Heart left ventricle (tissue), 16 donors: ENCODE measurements at regions not wholly inside any gene's neighbourhood (a gene's known extent, or its start where the extent isn't known, plus 50 kb on each side); places are given as distances from the start of the nearest gene placed in this dataset.

Source experiments
- ATAC-seq, 4 donors: fragments of 200-7000 bp; cut with Tn5 transposase; one replicate each; pipeline ENCODE4 v1.9.1; 2020 to 2022; ENCODE audit warnings: moderate library complexity in 4 of 4, mild to moderate bottlenecking in 3 of 4, moderate number of reproducible peaks in 1 of 4
- DNase-seq, 5 donors: peaks; one replicate each; pipeline ENCODE4 v3.0.0-alpha.2; 2020
- H3K27ac ChIP-seq, 12 donors: fragments of 200-600 bp; sonication (generic) in 4 of 12; one replicate each; pipeline versions ENCODE4 v1.5.0 to v1.8.0; 2016 to 2022; ENCODE audit warnings: mild to moderate bottlenecking in 2 of 12
- H3K27me3 ChIP-seq, 9 donors: fragments of 200-600 bp; sonication (generic) in 2 of 9; one replicate each; pipeline versions ENCODE4 v1.5.1 to v1.8.0; 2016 to 2022; ENCODE audit warnings: mild to moderate bottlenecking in 3 of 9
- H3K36me3 ChIP-seq, 9 donors: fragments of 200-600 bp; sonication (generic) in 2 of 9; one replicate each; pipeline versions ENCODE4 v1.5.0 to v1.8.0; 2018 to 2022; ENCODE audit warnings: mild to moderate bottlenecking in 2 of 9
- H3K4me1 ChIP-seq, 12 donors: fragments of 200-600 bp; sonication (generic) in 4 of 12; one replicate each; pipeline versions ENCODE4 v1.5.0 to v1.8.0; 2016 to 2022; ENCODE audit warnings: mild to moderate bottlenecking in 3 of 12
- H3K4me3 ChIP-seq, 12 donors: fragments of 200-600 bp; sonication (generic) in 4 of 12; one replicate each; pipeline versions ENCODE4 v1.5.0 to v1.8.0; 2017 to 2022; ENCODE audit warnings: mild to moderate bottlenecking in 9 of 12, moderate library complexity in 4 of 12
- H3K9me3 ChIP-seq, 12 donors: fragments of 200-600 bp; sonication (generic) in 4 of 12; one replicate each; pipeline versions ENCODE4 v1.5.0 to v1.8.0; 2016 to 2022; ENCODE audit warnings: mild to moderate bottlenecking in 1 of 12
- CTCF ChIP-seq, 12 donors: fragments of 200-600 bp; sonication (generic) in 4 of 12; IDR thresholded peaks; one replicate each; pipeline versions ENCODE4 v1.5.0 to v1.8.0; 2018 to 2022; ENCODE audit warnings: antibody characterized with exemption in 12 of 12, mild to moderate bottlenecking in 5 of 12
- POLR2A ChIP-seq, 2 donors: fragments of 450-650 bp; IDR thresholded peaks; one replicate each; pipeline ENCODE4 v1.6.1; 2017; ENCODE audit warnings: antibody characterized with exemption in 2 of 2, mild to moderate bottlenecking in 2 of 2, moderate library complexity in 2 of 2
- WGBS, 4 donors: extraction: QIAGEN DNeasy Blood & Tissue Kit in 2 of 4; methylation state at CpG; one replicate each; pipeline versions ENCODE4 v1.1.5 to v1.1.7; 2013 to 2018; 5-methylcytosine and 5-hydroxymethylcytosine counted together
- intact Hi-C, 10 donors: fragments of 100-400 bp; cut with DNase I; formaldehyde crosslinking; loops; one replicate each; pipeline versions ENCODE4 v1.11.1 to v1.14.2; 2022
- donor health status: ischemic (EF 13 %, LVEDD 7.1; RV severe dilation, severe dysfunction).
- donor health status: healthy with polysubstance abuse.
- donor health status: DM: no; HTN: yes; CAD: no.
- donor health status: DM: no; HTN: no; CAD: no.
- donor health status: ischemic (EF 25% LVEDD 6.9; RV normal size, moderate dysfunction).
- donor health status: ischemic (EF 25% LVEDD 5.7; RV mildly dilated, moderate dysfunction).
- donor health status: healthy.
- donor health status: DM: yes; HTN: yes; CAD: no.
- donor health status: ischemic (EF 35%, LVEDD 5.7; RV mildly dilated, moderate dysfunction).
- donor health status: nonischemic (EF 11% LVEDD 7.7; RV severe dilation, severe dysfunction).
- donor health status: DM: yes; HTN: yes; CAD: no.
- donor health status: PGD.
- donor health status: ischemic (EF 29% LVEDD 5.4; RV normal size, mild dysfunction).
- donor health status: nonischemic (EF 23%, LVEDD 6.1; RV moderate dilation, normal function).

- DNase-seq (no peak), ATAC-seq (no peak)
- TF ChIP-seq POLR2A (IDR thresholded peaks at IDR 0.05), result no peak
- no peak for TF ChIP-seq CTCF (IDR thresholded peaks at IDR 0.05)
- H3K36me3 ChIP-seq, result no peaks in the 10 kb centered on the region
- no peaks in the 10 kb centered on the region for H3K27me3 ChIP-seq
- H3K4me3 ChIP-seq, result no peak overlapping the region
- WGBS, 4 donors, result 88 to 96% (median 93%) methylated on average over 1 of the region's 1 CpG
- intact Hi-C loops, result no loop called here
- no peak overlapping the region for H3K27ac ChIP-seq
- no peaks in the 10 kb centered on the region for H3K4me1 ChIP-seq
- peaks cover 0 to 4% (median 0%) of the 10 kb centered on the region in 12 donors for H3K9me3 ChIP-seq
Measured at GRCh38 chr17:71296005-71296404, 824.8 kb upstream of the SOX9 start.

- intact Hi-C loops, result loop anchor here in 1 of 10 donors (10.0 kb wide), 1 partner anchor 64 kb away; no protein-coding TSS in a partner anchor
- DNase-seq (no peak), ATAC-seq (no peak)
- Histone ChIP-seq H3K27ac (no peak overlapping the region), H3K36me3 (no peaks in the 10 kb centered on the region), H3K4me1 (no peaks in the 10 kb centered on the region), H3K4me3 (no peak overlapping the region), H3K9me3 (peaks cover 0 to 6% (median 1%) of the 10 kb centered on the region in 12 donors), H3K27me3 (no peaks in the 10 kb centered on the region)
- TF ChIP-seq CTCF (IDR thresholded peaks at IDR 0.05), result no peak
- no peak for TF ChIP-seq POLR2A (IDR thresholded peaks at IDR 0.05)
Measured at GRCh38 chr17:71301063-71301462, 819.8 kb upstream of the SOX9 start.

GRCh38 chr17:71302721-71303549 is 817.9 kb upstream of the SOX9 start:
- Histone ChIP-seq H3K4me3 (no peak overlapping the region), H3K4me1 (no peaks in the 10 kb centered on the region), H3K27ac (no peak overlapping the region), H3K9me3 (peaks cover 0 to 12% (median 1%) of the 10 kb centered on the region in 12 donors), H3K36me3 (no peaks in the 10 kb centered on the region), H3K27me3 (no peaks in the 10 kb centered on the region)
- 79 to 85% (median 81%) methylated on average over 9 of the region's 9 CpGs for WGBS, 4 donors
- DNase-seq, result no peak
- TF ChIP-seq CTCF (IDR thresholded peaks at IDR 0.05) (no peak), POLR2A (IDR thresholded peaks at IDR 0.05) (no peak)
- ATAC-seq, result no peak
- intact Hi-C loops, result loop anchor here in 1 of 10 donors (10.0 kb wide), 1 partner anchor 62 kb away; no protein-coding TSS in a partner anchor

- H3K9me3 ChIP-seq, result peaks cover 0 to 15% (median 1%) of the 10 kb centered on the region in 12 donors
- no peak overlapping the region for H3K27ac ChIP-seq
- WGBS, 4 donors, result 85 to 91% (median 87%) methylated on average over 5 of the region's 5 CpGs
- H3K36me3 ChIP-seq, result no peaks in the 10 kb centered on the region
- intact Hi-C loops, result loop anchor here in 1 of 10 donors (10.0 kb wide), 1 partner anchor 60 kb away; no protein-coding TSS in a partner anchor
- DNase-seq (no peak), ATAC-seq (no peak)
- no peaks in the 10 kb centered on the region for H3K4me1 ChIP-seq
- H3K4me3 ChIP-seq, result no peak overlapping the region
- TF ChIP-seq CTCF (IDR thresholded peaks at IDR 0.05), result no peak
- TF ChIP-seq POLR2A (IDR thresholded peaks at IDR 0.05), result no peak
- H3K27me3 ChIP-seq, result no peaks in the 10 kb centered on the region
Measured at GRCh38 chr17:71304498-71305158, 816.2 kb upstream of the SOX9 start.
